NCI-H2107 treated with DMSO at 0.1 percent for 48 hours (cell line): ENCODE measurements at regions not wholly inside any gene's neighbourhood (a gene's known extent, or its start where the extent isn't known, plus 50 kb on each side); places are given as distances from the start of the nearest gene placed in this dataset.
"Not testable (repeated sequence)": the region's sequence is repeated elsewhere in the genome, so short reads cannot be mapped to it uniquely, and the experiment has no call there.

Experiments used
- DNase-seq: peaks from one replicate; lab custom pipeline; 2025; ENCODE audit not compliant: unreplicated experiment; lab: John Stamatoyannopoulos, UW

- DNase-seq, result not testable (repeated sequence)
Measured at GRCh38 chr3:75840160-75840559, 54.8 kb upstream of the ZNF717 start.

GRCh38 chr3:75850301-75851008, 65.1 kb upstream of the ZNF717 start:
- not testable (repeated sequence) for DNase-seq

GRCh38 chr3:75863130-75863529, 77.8 kb upstream of the ZNF717 start:
- no peak for DNase-seq

GRCh38 chr3:75863878-75864277, 78.5 kb upstream of the ZNF717 start:
- no peak for DNase-seq

GRCh38 chr3:75883719-75884118, 98.4 kb upstream of the ZNF717 start:
- not testable (repeated sequence) for DNase-seq

GRCh38 chr3:75886971-75887526, 101.7 kb upstream of the ZNF717 start:
- DNase-seq, result no peak

GRCh38 chr3:75894234-75894633, 108.9 kb upstream of the ZNF717 start:
- no peak for DNase-seq

- DNase-seq, result no peak
Measured at GRCh38 chr3:75896265-75896664, 110.9 kb upstream of the ZNF717 start.

GRCh38 chr3:75901446-75901845, 116.1 kb upstream of the ZNF717 start:
- DNase-seq, result not testable (repeated sequence)

- no peak for DNase-seq
Measured at GRCh38 chr3:75906555-75907112, 121.3 kb upstream of the ZNF717 start.

GRCh38 chr3:75913800-75914350, 128.5 kb upstream of the ZNF717 start:
- no peak for DNase-seq

- DNase-seq, result not testable (repeated sequence)
Measured at GRCh38 chr3:75914741-75915140, 129.4 kb upstream of the ZNF717 start.

- DNase-seq, result no peak
Measured at GRCh38 chr3:75938921-75939320, 153.6 kb upstream of the ZNF717 start.

GRCh38 chr3:75951941-75952340, 166.6 kb upstream of the ZNF717 start:
- DNase-seq, result no peak

GRCh38 chr3:75960031-75960430, 174.7 kb upstream of the ZNF717 start:
- DNase-seq, result not testable (repeated sequence)

GRCh38 chr3:75962054-75962453, 176.7 kb upstream of the ZNF717 start:
- DNase-seq, result not testable (repeated sequence)

GRCh38 chr3:75967071-75967470, 181.7 kb upstream of the ZNF717 start:
- no peak for DNase-seq

- DNase-seq, result no peak
Measured at GRCh38 chr3:75978686-75979085, 193.3 kb upstream of the ZNF717 start.

- DNase-seq, result no peak
Measured at GRCh38 chr3:75981401-75981800, 196.1 kb upstream of the ZNF717 start.

- no peak for DNase-seq
Measured at GRCh38 chr3:75982151-75982550, 196.8 kb upstream of the ZNF717 start.

GRCh38 chr3:75983111-75983510, 197.8 kb upstream of the ZNF717 start:
- no peak for DNase-seq

- no peak for DNase-seq
Measured at GRCh38 chr3:75983609-75984290, 198.4 kb upstream of the ZNF717 start.
